GM10248 (cell line): ENCODE measurements at regions not wholly inside any gene's neighbourhood (a gene's known extent, or its start where the extent isn't known, plus 50 kb on each side); places are given as distances from the start of the nearest gene placed in this dataset.

ENCODE experiments used
- CTCF ChIA-PET: fragments of 300-600 bp; sonication (Branson Sonifier 250); formaldehyde crosslinking; extraction: SDS; loops from one replicate; lab custom pipeline; 2021; ENCODE audit warnings: antibody characterized with exemption; lab: Yijun Ruan, JAX
- POLR2A ChIA-PET: fragments of 350-650 bp; sonication (Branson Sonifier 250); formaldehyde crosslinking; extraction: SDS; loops from one replicate; lab custom pipeline; 2020; ENCODE audit warnings: antibody characterized with exemption; lab: Yijun Ruan, JAX
- DNase-seq: peaks from one replicate; pipeline ENCODE4 v3.0.0; 2012; ENCODE audit errors: extremely low spot score
- TF ChIP-seq, protein P1 (sequence below): IDR thresholded peaks from 2 replicates; pipeline ENCODE4 v1.5.1; 2012; ENCODE audit warnings: mild to moderate bottlenecking, low read depth; ENCODE audit errors: extremely low read depth, missing control alignments, control extremely low read depth

DNA sequence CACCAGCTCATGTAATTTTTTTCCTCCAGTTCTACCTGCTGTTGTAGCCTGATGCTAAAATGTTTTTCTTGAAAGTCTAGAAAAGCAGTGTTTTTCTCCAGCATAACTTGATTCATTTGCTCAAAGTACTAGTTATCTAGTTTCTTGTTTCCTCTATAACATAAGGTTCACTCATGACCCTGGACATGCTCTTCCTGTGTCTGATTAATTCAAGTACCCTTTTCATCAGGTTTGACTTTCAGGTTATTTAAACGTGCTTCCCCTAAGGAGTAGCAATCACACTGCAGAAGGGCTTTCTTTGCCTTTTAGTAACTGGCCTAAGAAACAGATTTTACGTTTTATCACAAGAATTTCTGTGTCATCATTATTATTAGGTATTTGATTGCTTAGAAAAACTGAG, 66.8 kb upstream of the EGFL6 start:
- POLR2A ChIA-PET = no interaction called here

DNA sequence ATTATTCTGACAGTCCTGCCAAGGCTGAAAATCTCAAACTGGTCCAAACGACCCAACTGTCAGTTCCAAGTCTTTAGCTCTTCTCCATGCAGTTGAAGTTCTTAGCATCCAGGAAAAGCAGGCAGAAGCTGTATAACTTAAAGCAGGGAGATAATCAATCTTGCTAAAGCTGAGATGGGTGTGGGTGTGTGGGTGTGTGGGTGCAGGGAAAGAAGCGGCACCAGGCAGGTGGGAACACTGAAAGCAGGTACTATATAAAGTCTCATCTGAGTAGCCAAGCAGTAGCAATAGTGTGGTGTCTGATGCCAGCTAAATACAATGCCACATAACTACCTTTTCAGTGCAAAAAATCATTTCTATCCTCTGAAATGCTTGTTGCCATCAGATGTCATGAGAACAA, 69.7 kb upstream of the EGFL6 start:
- TF ChIP-seq, protein P1, sequence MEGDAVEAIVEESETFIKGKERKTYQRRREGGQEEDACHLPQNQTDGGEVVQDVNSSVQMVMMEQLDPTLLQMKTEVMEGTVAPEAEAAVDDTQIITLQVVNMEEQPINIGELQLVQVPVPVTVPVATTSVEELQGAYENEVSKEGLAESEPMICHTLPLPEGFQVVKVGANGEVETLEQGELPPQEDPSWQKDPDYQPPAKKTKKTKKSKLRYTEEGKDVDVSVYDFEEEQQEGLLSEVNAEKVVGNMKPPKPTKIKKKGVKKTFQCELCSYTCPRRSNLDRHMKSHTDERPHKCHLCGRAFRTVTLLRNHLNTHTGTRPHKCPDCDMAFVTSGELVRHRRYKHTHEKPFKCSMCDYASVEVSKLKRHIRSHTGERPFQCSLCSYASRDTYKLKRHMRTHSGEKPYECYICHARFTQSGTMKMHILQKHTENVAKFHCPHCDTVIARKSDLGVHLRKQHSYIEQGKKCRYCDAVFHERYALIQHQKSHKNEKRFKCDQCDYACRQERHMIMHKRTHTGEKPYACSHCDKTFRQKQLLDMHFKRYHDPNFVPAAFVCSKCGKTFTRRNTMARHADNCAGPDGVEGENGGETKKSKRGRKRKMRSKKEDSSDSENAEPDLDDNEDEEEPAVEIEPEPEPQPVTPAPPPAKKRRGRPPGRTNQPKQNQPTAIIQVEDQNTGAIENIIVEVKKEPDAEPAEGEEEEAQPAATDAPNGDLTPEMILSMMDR = no peak
- DNase-seq = no peak
- CTCF ChIA-PET = interaction anchor here (1.5 kb wide), 1 partner anchor 12 kb away, joined by 5 read pairs; no protein-coding TSS in a partner anchor
- POLR2A ChIA-PET = no interaction called here

More for the DNA sequence above, 66.8 kb upstream of the EGFL6 start:
- CTCF ChIA-PET = no interaction called here
- no peak for DNase-seq
- TF ChIP-seq, protein P1 = no peak

DNA sequence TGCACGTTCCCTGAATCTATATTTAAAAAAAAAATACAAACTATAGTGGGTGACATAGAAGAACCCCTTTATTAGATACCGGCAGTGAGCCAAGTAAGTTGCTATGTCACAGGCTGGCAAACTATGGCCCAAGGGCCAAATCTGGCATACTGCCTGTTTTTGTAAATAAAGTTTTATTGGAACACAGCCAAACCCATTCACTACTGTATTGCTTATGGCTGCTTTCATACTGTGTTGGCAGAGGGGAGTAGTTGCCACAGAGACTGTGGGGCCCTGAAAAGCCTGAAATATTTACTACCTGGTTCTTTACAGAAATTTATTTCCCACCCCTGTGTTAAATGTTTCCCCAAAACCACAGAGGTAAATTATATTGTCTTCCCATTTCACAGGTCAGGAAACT, 71.2 kb upstream of the EGFL6 start:
- ChIA-PET CTCF (interaction anchor here (1.1 kb wide), 1 partner anchor 9 kb away, joined by 3 read pairs; no protein-coding TSS in a partner anchor), POLR2A (no interaction called here)
- TF ChIP-seq, protein P1 = no peak
- DNase-seq = no peak

DNA sequence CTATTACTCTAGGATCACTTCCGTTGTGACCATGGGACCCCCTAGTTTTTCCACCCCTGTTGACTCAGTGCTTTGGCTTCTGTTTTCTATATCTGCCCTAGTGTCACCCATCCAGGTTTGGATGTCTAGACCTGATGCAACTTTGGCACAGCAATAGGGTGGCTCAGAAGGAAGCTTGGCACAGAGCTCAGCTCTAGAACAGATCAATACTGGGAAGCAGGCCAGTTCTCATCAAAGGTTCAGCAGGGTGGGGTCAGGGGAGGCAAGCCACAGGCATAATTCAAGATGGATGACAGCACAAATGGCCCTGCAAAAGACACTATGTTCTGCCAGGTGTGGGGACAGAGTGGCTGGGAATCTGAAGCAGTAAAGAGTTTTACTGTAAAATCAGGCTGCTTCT, 74.2 kb upstream of the EGFL6 start:
- TF ChIP-seq, protein P1 = no peak
- ChIA-PET CTCF (no interaction called here), POLR2A (no interaction called here)
- DNase-seq = no peak

DNA sequence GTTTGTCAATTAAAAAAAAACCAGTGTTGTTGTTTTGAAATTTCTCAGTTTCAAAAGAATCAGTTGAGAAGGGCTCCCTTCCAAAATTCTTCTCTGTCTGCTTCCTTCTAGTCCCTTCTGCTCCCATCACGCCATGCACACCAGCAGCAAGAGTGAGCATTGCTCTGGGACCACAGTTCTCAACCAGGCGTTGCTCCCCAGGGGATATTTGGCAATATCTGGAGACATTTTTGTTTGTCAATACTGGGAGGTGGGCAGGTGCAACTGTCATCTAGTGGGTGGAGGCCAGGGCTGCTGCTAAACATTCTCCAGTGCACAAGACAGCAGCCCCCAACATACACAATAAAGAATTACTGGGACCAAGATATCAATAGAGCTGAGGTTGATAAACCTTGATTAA, 74.8 kb upstream of the EGFL6 start:
- no peak for DNase-seq
- ChIA-PET POLR2A (no interaction called here), CTCF (no interaction called here)
- TF ChIP-seq, protein P1 = no peak

DNA sequence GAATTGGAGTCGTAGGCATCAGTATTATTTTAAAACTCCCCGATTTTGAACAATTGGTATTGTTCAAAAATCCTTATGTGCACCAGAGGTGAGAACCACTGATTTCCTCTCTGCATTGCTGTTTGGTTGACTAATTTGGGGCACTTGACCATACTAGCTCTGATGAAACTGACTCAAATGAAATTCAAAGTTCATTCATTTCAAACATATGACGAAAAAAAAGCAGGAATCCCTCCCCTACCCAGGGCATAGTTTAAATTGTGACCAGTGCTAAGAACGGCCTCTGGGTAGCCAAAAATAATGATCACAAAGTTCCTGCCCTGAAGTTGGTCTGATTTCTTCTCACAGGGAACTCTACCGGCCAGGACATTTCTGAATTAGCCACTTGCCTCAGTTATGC, 75.7 kb upstream of the EGFL6 start:
- CTCF ChIA-PET = interaction anchor here (1.7 kb wide), 1 partner anchor 547 kb away, joined by 5 read pairs; no protein-coding TSS in a partner anchor
- DNase-seq = no peak
- TF ChIP-seq, protein P1 = no peak
- POLR2A ChIA-PET = no interaction called here
